ENCODE measurements at regions not wholly inside any gene's neighbourhood (a gene's known extent, or its start where the extent isn't known, plus 50 kb on each side); places are given as distances from the start of the nearest gene placed in this dataset.

DNA sequence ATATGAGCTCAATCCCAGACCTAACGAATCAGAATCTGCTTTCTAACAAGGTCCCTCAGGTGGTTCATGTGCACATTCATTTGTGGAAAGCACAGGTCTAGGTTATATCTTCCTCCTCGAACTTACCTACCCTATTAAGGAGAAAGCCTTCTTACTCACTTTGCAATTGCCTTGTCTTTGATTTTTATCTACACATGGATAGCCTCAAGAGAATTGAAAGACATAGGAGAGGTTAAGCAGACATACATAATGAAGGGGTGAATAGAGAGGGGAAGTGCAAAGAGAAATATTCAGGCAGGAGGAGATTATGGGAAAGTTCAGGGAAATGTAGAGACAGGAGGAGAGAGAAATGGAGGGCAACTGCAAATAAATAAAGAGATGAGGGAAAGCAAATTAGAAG, 422.9 kb upstream of the ADAMTS9 start:
- TF ChIP-seq ZNF121 (tag by site-specific recombination; IDR thresholded peaks at IDR 0.05) (no peak), ZNF292 (tag by site-specific recombination; IDR thresholded peaks at IDR 0.05; ENCODE audit: borderline replicate concordance, low read depth) (no peak), ZNF302 (tag by site-specific recombination; IDR thresholded peaks at IDR 0.05; ENCODE audit: low read depth) (no peak), ZNF677 (tag by site-specific recombination; IDR thresholded peaks at IDR 0.05) (no peak), ZNF114 (tag by site-specific recombination; IDR thresholded peaks at IDR 0.05) (no peak), ZNF398 (tag by site-specific recombination; IDR thresholded peaks at IDR 0.05) (no peak)
- TF ChIP-seq, protein P1, sequence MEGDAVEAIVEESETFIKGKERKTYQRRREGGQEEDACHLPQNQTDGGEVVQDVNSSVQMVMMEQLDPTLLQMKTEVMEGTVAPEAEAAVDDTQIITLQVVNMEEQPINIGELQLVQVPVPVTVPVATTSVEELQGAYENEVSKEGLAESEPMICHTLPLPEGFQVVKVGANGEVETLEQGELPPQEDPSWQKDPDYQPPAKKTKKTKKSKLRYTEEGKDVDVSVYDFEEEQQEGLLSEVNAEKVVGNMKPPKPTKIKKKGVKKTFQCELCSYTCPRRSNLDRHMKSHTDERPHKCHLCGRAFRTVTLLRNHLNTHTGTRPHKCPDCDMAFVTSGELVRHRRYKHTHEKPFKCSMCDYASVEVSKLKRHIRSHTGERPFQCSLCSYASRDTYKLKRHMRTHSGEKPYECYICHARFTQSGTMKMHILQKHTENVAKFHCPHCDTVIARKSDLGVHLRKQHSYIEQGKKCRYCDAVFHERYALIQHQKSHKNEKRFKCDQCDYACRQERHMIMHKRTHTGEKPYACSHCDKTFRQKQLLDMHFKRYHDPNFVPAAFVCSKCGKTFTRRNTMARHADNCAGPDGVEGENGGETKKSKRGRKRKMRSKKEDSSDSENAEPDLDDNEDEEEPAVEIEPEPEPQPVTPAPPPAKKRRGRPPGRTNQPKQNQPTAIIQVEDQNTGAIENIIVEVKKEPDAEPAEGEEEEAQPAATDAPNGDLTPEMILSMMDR (tag by site-specific recombination; IDR thresholded peaks at IDR 0.05) = no peak
- TF ChIP-seq, protein P2, sequence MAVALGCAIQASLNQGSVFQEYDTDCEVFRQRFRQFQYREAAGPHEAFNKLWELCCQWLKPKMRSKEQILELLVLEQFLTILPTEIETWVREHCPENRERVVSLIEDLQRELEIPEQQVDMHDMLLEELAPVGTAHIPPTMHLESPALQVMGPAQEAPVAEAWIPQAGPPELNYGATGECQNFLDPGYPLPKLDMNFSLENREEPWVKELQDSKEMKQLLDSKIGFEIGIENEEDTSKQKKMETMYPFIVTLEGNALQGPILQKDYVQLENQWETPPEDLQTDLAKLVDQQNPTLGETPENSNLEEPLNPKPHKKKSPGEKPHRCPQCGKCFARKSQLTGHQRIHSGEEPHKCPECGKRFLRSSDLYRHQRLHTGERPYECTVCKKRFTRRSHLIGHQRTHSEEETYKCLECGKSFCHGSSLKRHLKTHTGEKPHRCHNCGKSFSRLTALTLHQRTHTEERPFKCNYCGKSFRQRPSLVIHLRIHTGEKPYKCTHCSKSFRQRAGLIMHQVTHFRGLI (tag by site-specific recombination; IDR thresholded peaks at IDR 0.05) = no peak
- TF ChIP-seq, protein P3, sequence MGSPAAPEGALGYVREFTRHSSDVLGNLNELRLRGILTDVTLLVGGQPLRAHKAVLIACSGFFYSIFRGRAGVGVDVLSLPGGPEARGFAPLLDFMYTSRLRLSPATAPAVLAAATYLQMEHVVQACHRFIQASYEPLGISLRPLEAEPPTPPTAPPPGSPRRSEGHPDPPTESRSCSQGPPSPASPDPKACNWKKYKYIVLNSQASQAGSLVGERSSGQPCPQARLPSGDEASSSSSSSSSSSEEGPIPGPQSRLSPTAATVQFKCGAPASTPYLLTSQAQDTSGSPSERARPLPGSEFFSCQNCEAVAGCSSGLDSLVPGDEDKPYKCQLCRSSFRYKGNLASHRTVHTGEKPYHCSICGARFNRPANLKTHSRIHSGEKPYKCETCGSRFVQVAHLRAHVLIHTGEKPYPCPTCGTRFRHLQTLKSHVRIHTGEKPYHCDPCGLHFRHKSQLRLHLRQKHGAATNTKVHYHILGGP (tag by site-specific recombination; IDR thresholded peaks at IDR 0.05) = no peak
- TF ChIP-seq, protein P4, sequence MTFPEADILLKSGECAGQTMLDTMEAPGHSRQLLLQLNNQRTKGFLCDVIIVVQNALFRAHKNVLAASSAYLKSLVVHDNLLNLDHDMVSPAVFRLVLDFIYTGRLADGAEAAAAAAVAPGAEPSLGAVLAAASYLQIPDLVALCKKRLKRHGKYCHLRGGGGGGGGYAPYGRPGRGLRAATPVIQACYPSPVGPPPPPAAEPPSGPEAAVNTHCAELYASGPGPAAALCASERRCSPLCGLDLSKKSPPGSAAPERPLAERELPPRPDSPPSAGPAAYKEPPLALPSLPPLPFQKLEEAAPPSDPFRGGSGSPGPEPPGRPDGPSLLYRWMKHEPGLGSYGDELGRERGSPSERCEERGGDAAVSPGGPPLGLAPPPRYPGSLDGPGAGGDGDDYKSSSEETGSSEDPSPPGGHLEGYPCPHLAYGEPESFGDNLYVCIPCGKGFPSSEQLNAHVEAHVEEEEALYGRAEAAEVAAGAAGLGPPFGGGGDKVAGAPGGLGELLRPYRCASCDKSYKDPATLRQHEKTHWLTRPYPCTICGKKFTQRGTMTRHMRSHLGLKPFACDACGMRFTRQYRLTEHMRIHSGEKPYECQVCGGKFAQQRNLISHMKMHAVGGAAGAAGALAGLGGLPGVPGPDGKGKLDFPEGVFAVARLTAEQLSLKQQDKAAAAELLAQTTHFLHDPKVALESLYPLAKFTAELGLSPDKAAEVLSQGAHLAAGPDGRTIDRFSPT (tag by site-specific recombination; IDR thresholded peaks at IDR 0.05) = no peak

Data from HEK293 (cell line).